C1 segment of cervical spinal cord (tissue), 14 donors: ENCODE measurements at regions not wholly inside any gene's neighbourhood (a gene's known extent, or its start where the extent isn't known, plus 50 kb on each side); places are given as distances from the start of the nearest gene placed in this dataset.
A peak's percentile ranks its signal among the peaks of the same experiment; 100 is the strongest.

ENCODE experiments used
- DNase-seq, 14 donors: peaks; one replicate each; lab custom pipeline; 2025; lab: John Stamatoyannopoulos, UW

- DNase-seq, result no peak
Measured at GRCh38 chr6:18753076-18753475, 365.9 kb downstream of the RNF144B start.

GRCh38 chr6:18763086-18763485 is 375.9 kb downstream of the RNF144B start:
- no peak for DNase-seq

- no peak for DNase-seq
Measured at GRCh38 chr6:18784794-18785193, 397.6 kb downstream of the RNF144B start.

GRCh38 chr6:18785810-18786490 is 398.8 kb downstream of the RNF144B start:
- no peak for DNase-seq

- no peak for DNase-seq
Measured at GRCh38 chr6:18792866-18793265, 405.7 kb downstream of the RNF144B start.

GRCh38 chr6:18795726-18796125 is 408.6 kb downstream of the RNF144B start:
- no peak for DNase-seq

GRCh38 chr6:18820725-18821124 is 433.6 kb downstream of the RNF144B start:
- DNase-seq, result no peak

GRCh38 chr6:18823782-18824386 is 436.7 kb downstream of the RNF144B start:
- DNase-seq, result no peak

GRCh38 chr6:18829272-18829870 is 442.2 kb downstream of the RNF144B start:
- DNase-seq, result no peak

- DNase-seq, result no peak
Measured at GRCh38 chr6:18835976-18836375, 448.8 kb downstream of the RNF144B start.

- no peak for DNase-seq
Measured at GRCh38 chr6:18837013-18837412, 449.9 kb downstream of the RNF144B start.

- no peak for DNase-seq
Measured at GRCh38 chr6:18842534-18842933, 455.4 kb downstream of the RNF144B start.

- DNase-seq, result no peak
Measured at GRCh38 chr6:18845896-18846295, 458.7 kb downstream of the RNF144B start.

- DNase-seq, result no peak
Measured at GRCh38 chr6:18846327-18846726, 459.2 kb downstream of the RNF144B start.

GRCh38 chr6:18861204-18861603 is 474.1 kb downstream of the RNF144B start:
- no peak for DNase-seq

- no peak for DNase-seq
Measured at GRCh38 chr6:18883268-18883667, 496.1 kb downstream of the RNF144B start.

- peak in 1 of 14 donors; percentile 1 for DNase-seq
Measured at GRCh38 chr6:18883851-18884250, 496.7 kb downstream of the RNF144B start.

- DNase-seq, result no peak
Measured at GRCh38 chr6:18893540-18894269, 506.6 kb downstream of the RNF144B start.

- DNase-seq, result no peak
Measured at GRCh38 chr6:18897350-18897749, 510.2 kb downstream of the RNF144B start.

- no peak for DNase-seq
Measured at GRCh38 chr6:18904681-18905080, 517.5 kb downstream of the RNF144B start.

GRCh38 chr6:18920701-18921100 is 533.6 kb downstream of the RNF144B start:
- DNase-seq, result no peak

- DNase-seq, result no peak
Measured at GRCh38 chr6:18931086-18931485, 543.9 kb downstream of the RNF144B start.
